WTC11 (cell line): ENCODE measurements at regions not wholly inside any gene's neighbourhood (a gene's known extent, or its start where the extent isn't known, plus 50 kb on each side); places are given as distances from the start of the nearest gene placed in this dataset.

Source experiments
- ATAC-seq: fragments of 200-7000 bp; cut with Tn5 transposase; 2 replicates; pipeline ENCODE4 v1.10.0; 2021; ENCODE audit warnings: mild to moderate bottlenecking, moderate library complexity
- CTCF ChIA-PET: fragments of 300-600 bp; sonication (Branson Sonifier 250); formaldehyde crosslinking; loops from one replicate; lab custom pipeline; 2021; ENCODE audit warnings: antibody characterized with exemption; lab: Charles Lee
- POLR2A ChIA-PET: fragments of 350-600 bp; sonication (Branson Sonifier 250); formaldehyde crosslinking; loops from one replicate; lab custom pipeline; 2021; ENCODE audit warnings: antibody characterized with exemption; lab: Charles Lee
- DNase-seq: peaks from one replicate; pipeline ENCODE4 v3.0.0; 2021; ENCODE audit warnings: low spot score
- H3K27ac Mint-ChIP-seq: 2 replicates; pipeline ENCODE4 v1.8.0; 2021; ENCODE audit warnings: mixed read lengths
- H3K27me3 Mint-ChIP-seq: 2 replicates; pipeline ENCODE4 v1.8.0; 2021; ENCODE audit warnings: low read depth, mild to moderate bottlenecking, moderate library complexity, mixed read lengths
- H3K36me3 Mint-ChIP-seq: 2 replicates; pipeline ENCODE4 v1.8.0; 2021; ENCODE audit warnings: mixed read lengths
- H3K4me1 Mint-ChIP-seq: 2 replicates; pipeline ENCODE4 v1.8.0; 2022; ENCODE audit warnings: mixed read lengths
- H3K4me3 Mint-ChIP-seq: 2 replicates; pipeline ENCODE4 v1.8.0; 2021; ENCODE audit warnings: mild to moderate bottlenecking, moderate library complexity, mixed read lengths
- H3K9me3 Mint-ChIP-seq: 2 replicates; pipeline ENCODE4 v1.8.0; 2021; ENCODE audit warnings: mixed read lengths
- AFF4 ChIP-seq: sonication (generic); formaldehyde crosslinking; IDR thresholded peaks from 2 replicates; pipeline ENCODE4 v1.8.1; 2023; ENCODE audit warnings: mild to moderate bottlenecking, missing genetic modification reagents, borderline replicate concordance
- ATF3 ChIP-seq: sonication (generic); formaldehyde crosslinking; conservative IDR thresholded peaks from 2 replicates; pipeline ENCODE4 v1.8.1; 2022; ENCODE audit warnings: mild to moderate bottlenecking, missing genetic modification reagents
- CDX4 ChIP-seq: fragments of 250-450 bp; sonication (Bioruptor Pico); IDR thresholded peaks from 2 replicates; pipeline ENCODE4 v1.9.0; 2021; ENCODE audit warnings: moderate library complexity, mild to moderate bottlenecking, inconsistent platforms, borderline replicate concordance
- CREB1 ChIP-seq: sonication (generic); formaldehyde crosslinking; IDR thresholded peaks from 2 replicates; pipeline ENCODE4 v1.8.0; 2023; ENCODE audit warnings: mild to moderate bottlenecking, missing genetic modification reagents
- CREM ChIP-seq: sonication (generic); formaldehyde crosslinking; IDR thresholded peaks from 2 replicates; pipeline ENCODE4 v1.8.1; 2022; ENCODE audit warnings: mild to moderate bottlenecking, missing genetic modification reagents, moderate library complexity
- E2F4 ChIP-seq: sonication (generic); formaldehyde crosslinking; IDR thresholded peaks from 2 replicates; pipeline ENCODE4 v1.8.1; 2022; ENCODE audit warnings: low read depth, mild to moderate bottlenecking, moderate library complexity, missing genetic modification reagents, borderline replicate concordance
- ELF4 ChIP-seq: sonication (generic); formaldehyde crosslinking; IDR thresholded peaks from 2 replicates; pipeline ENCODE4 v1.8.1; 2022; ENCODE audit warnings: low read depth, mild to moderate bottlenecking, moderate library complexity, missing genetic modification reagents
- ERG ChIP-seq: fragments of 250-450 bp; sonication (Bioruptor Pico); IDR thresholded peaks from 2 replicates; pipeline ENCODE4 v1.8.0; 2021; ENCODE audit warnings: mild to moderate bottlenecking
- IRF1 ChIP-seq: sonication (generic); formaldehyde crosslinking; IDR thresholded peaks from 2 replicates; pipeline ENCODE4 v1.8.0; 2023; ENCODE audit warnings: missing genetic modification reagents
- MAX ChIP-seq: sonication (generic); formaldehyde crosslinking; IDR thresholded peaks from 2 replicates; pipeline ENCODE4 v1.8.0; 2022; ENCODE audit warnings: mild to moderate bottlenecking, missing genetic modification reagents
- MYBL2 ChIP-seq: sonication (generic); formaldehyde crosslinking; IDR thresholded peaks from 2 replicates; pipeline ENCODE4 v1.8.1; 2023; ENCODE audit warnings: mild to moderate bottlenecking, moderate library complexity, missing genetic modification reagents
- NFE2L1 ChIP-seq: sonication (generic); formaldehyde crosslinking; IDR thresholded peaks from 2 replicates; pipeline ENCODE4 v1.8.1; 2023; ENCODE audit warnings: missing genetic modification reagents
- NR3C1 ChIP-seq: sonication (generic); formaldehyde crosslinking; conservative IDR thresholded peaks from 2 replicates; pipeline ENCODE4 v1.8.1; 2023; ENCODE audit warnings: low read depth, mild to moderate bottlenecking, missing genetic modification reagents
- OVOL2 ChIP-seq: fragments of 250-450 bp; sonication (Bioruptor Pico); IDR thresholded peaks from 2 replicates; pipeline ENCODE4 v1.9.0; 2021; ENCODE audit warnings: mild to moderate bottlenecking, borderline replicate concordance
- PRDM15 ChIP-seq: sonication (generic); formaldehyde crosslinking; IDR thresholded peaks from 2 replicates; pipeline ENCODE4 v1.8.0; 2022; ENCODE audit warnings: missing genetic modification reagents
- SP1 ChIP-seq: sonication (generic); formaldehyde crosslinking; conservative IDR thresholded peaks from 2 replicates; pipeline ENCODE4 v1.8.1; 2022; ENCODE audit warnings: missing genetic modification reagents
- TEAD4 ChIP-seq: sonication (generic); formaldehyde crosslinking; IDR thresholded peaks from 2 replicates; pipeline ENCODE4 v1.8.0; 2022; ENCODE audit warnings: mild to moderate bottlenecking, missing genetic modification reagents
- TP53 ChIP-seq: sonication (generic); formaldehyde crosslinking; IDR thresholded peaks from 2 replicates; pipeline ENCODE4 v1.8.1; 2023; ENCODE audit warnings: mild to moderate bottlenecking, missing genetic modification reagents
- ZBTB43 ChIP-seq: sonication (generic); formaldehyde crosslinking; IDR thresholded peaks from 2 replicates; pipeline ENCODE4 v1.8.1; 2023; ENCODE audit warnings: mild to moderate bottlenecking, missing genetic modification reagents
- ZNF138 ChIP-seq: sonication (generic); formaldehyde crosslinking; conservative IDR thresholded peaks from 2 replicates; pipeline ENCODE4 v1.8.1; 2022; ENCODE audit warnings: mild to moderate bottlenecking, moderate library complexity, missing genetic modification reagents
- ZSCAN18 ChIP-seq: fragments of 250-450 bp; sonication (Bioruptor Pico); IDR thresholded peaks from 2 replicates; pipeline ENCODE4 v2.1.2; 2022; ENCODE audit warnings: mild to moderate bottlenecking, moderate library complexity

GRCh38 chr2:8082840-8083239 is 599.0 kb upstream of the ID2 start (continued):
- no peak for TF ChIP-seq ERG (CRISPR knock-in tag)
- TF ChIP-seq SP1, result no peak
- TF ChIP-seq ZNF138 (CRISPR knock-in tag), result no peak
- TF ChIP-seq ELF4, result no peak
- no peak for TF ChIP-seq MYBL2
- TF ChIP-seq NFE2L1 (CRISPR knock-in tag), result no peak

- ChIA-PET CTCF (no interaction called here), POLR2A (no interaction called here)
- no peak for ATAC-seq
- no peak for DNase-seq
- H3K9me3 Mint-ChIP-seq, result peaks cover 3% of the 10 kb centered on the region; the same call in 1 of the 2 replicates
- H3K4me1 Mint-ChIP-seq, result peaks cover 3% of the 10 kb centered on the region; the same call in 1 of the 2 replicates
- no peaks in the 10 kb centered on the region for H3K27me3 Mint-ChIP-seq
- no peak overlapping the region for H3K27ac Mint-ChIP-seq
- no peaks in the 10 kb centered on the region for H3K36me3 Mint-ChIP-seq
- no peak overlapping the region for H3K4me3 Mint-ChIP-seq
- TF ChIP-seq CREB1 (CRISPR knock-in tag), result no peak
- no peak for TF ChIP-seq AFF4
- no peak for TF ChIP-seq IRF1 (CRISPR knock-in tag)
- TF ChIP-seq ZBTB43 (CRISPR knock-in tag), result no peak
- no peak for TF ChIP-seq E2F4 (CRISPR knock-in tag)
- no peak for TF ChIP-seq TEAD4 (CRISPR knock-in tag)
- no peak for TF ChIP-seq PRDM15 (CRISPR knock-in tag)
- no peak for TF ChIP-seq ELF4
- TF ChIP-seq CDX4 (CRISPR knock-in tag), result no peak
- no peak for TF ChIP-seq CREM (CRISPR knock-in tag)
- no peak for TF ChIP-seq NR3C1 (CRISPR knock-in tag)
- TF ChIP-seq ATF3, result no peak
- no peak for TF ChIP-seq OVOL2 (CRISPR knock-in tag)
- TF ChIP-seq TP53, result no peak
- TF ChIP-seq MAX (CRISPR knock-in tag), result no peak
- no peak for TF ChIP-seq ZSCAN18 (CRISPR knock-in tag)
Measured at GRCh38 chr2:8086357-8086756, 595.5 kb upstream of the ID2 start.
